Kidney epithelial cell (primary cell): ENCODE measurements at regions not wholly inside any gene's neighbourhood (a gene's known extent, or its start where the extent isn't known, plus 50 kb on each side); places are given as distances from the start of the nearest gene placed in this dataset.
A peak's percentile ranks its signal among the peaks of the same experiment; 100 is the strongest.

ENCODE experiments used
- DNase-seq: peaks from one replicate; pipeline ENCODE4 v3.0.0-alpha.2; 2010; ENCODE audit warnings: low read depth
- H3K27me3 ChIP-seq: 2 replicates; pipeline ENCODE4 v1.6.0; 2011; ENCODE audit warnings: low read length; ENCODE audit not compliant: control insufficient read depth, insufficient read depth
- H3K36me3 ChIP-seq: 2 replicates; pipeline ENCODE4 v1.5.1; 2011; ENCODE audit warnings: low read length; ENCODE audit not compliant: control insufficient read depth, insufficient read depth
- H3K4me3 ChIP-seq: 2 replicates; pipeline ENCODE4 v1.5.1; 2011; ENCODE audit warnings: low read depth, mild to moderate bottlenecking, control low read depth, low read length
- CTCF ChIP-seq: IDR thresholded peaks from 2 replicates; pipeline ENCODE4 v1.5.1; 2011; ENCODE audit warnings: mild to moderate bottlenecking, moderate library complexity, low read length, control low read depth, inconsistent platforms; ENCODE audit not compliant: insufficient read depth, poor library complexity, severe bottlenecking

DNA sequence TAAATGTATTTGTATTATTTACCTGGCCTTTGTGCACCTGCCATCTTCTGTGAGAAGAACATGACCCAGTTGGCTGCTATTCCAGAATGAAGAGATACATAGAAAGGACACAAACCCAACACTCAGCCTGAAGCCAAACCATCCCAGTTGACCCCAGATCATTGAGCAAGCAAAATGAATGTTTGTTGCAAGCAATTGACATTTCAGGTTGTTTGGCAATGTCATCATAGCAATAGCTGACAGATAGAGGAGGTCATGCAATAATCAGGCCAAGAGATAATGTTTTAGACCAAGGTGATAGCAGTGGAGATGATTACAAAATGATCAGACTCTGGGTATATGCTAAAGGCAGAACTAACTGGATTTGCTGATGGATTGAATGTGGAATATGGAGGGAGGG lies 71.2 kb upstream of the TMEM164 start:
- DNase-seq, result no peak
- H3K27me3 ChIP-seq, result no peaks in the 10 kb centered on the region
- H3K36me3 ChIP-seq, result no peaks in the 10 kb centered on the region
- H3K4me3 ChIP-seq, result no peak overlapping the region
- no peak for TF ChIP-seq CTCF

DNA sequence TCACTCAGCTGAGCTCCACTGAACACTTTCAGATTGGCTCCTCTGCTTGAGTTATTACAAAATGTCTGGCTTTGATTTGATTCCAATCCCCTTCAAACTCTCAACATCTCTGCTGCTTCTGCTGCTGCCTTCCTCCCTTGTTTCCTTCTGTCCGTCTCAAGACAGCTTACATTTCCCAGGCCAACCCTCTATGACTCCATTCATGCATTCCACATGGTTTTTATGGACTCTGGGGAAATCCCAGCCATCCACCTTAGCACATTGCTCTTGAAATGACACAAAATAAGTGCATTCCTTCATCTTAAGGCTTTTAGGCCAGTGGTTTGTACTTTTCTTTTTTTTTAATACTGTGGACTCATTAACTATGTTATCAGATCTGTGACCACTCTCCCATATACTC lies 68.5 kb upstream of the TMEM164 start:
- no peaks in the 10 kb centered on the region for H3K36me3 ChIP-seq
- H3K27me3 ChIP-seq, result no peaks in the 10 kb centered on the region
- DNase-seq, result peak; percentile 21
- H3K4me3 ChIP-seq, result no peak overlapping the region
- TF ChIP-seq CTCF, result no peak

DNA sequence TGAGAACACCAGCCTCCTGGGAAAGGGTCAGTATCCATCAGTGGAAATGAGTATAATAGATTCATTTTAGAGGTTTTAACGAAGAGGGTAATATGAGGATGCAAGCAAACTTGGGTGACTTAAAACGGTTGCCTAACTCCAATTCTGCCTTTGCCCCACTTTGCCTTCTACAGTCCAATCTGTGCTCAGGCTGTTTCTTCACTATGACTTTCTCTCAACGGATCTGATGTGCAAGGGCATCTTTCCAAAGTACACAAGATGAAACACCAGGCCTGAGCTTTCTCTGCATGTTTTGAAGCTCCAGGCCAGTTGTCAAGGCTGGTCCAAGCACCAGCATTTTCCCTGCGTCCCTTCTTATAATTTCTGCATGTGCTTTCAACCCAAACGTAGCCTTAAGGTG lies 68.0 kb upstream of the TMEM164 start:
- H3K27me3 ChIP-seq, result no peaks in the 10 kb centered on the region
- TF ChIP-seq CTCF, result no peak
- H3K36me3 ChIP-seq, result no peaks in the 10 kb centered on the region
- H3K4me3 ChIP-seq, result no peak overlapping the region
- DNase-seq, result no peak

DNA sequence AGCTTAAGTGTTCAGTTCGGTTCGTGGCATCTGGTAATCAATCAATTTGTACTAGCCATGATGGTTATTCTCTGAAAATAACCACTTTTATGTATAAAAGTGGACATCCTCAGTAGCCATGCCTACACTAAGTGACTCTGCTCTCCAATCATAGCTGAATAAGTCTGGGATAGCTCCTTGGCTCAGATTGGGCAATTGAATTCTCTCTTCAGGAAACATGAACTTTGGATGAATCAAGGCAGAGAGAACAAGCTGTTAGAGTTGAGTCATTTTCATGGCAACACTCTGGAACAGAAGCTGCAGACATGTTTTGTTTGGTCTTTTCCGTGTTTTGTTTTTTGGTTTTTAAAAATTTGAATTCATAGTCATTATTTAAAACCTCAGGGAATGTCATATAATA lies 66.8 kb upstream of the TMEM164 start:
- Histone ChIP-seq H3K36me3 (no peaks in the 10 kb centered on the region), H3K4me3 (no peak overlapping the region), H3K27me3 (no peaks in the 10 kb centered on the region)
- DNase-seq, result no peak
- no peak for TF ChIP-seq CTCF

DNA sequence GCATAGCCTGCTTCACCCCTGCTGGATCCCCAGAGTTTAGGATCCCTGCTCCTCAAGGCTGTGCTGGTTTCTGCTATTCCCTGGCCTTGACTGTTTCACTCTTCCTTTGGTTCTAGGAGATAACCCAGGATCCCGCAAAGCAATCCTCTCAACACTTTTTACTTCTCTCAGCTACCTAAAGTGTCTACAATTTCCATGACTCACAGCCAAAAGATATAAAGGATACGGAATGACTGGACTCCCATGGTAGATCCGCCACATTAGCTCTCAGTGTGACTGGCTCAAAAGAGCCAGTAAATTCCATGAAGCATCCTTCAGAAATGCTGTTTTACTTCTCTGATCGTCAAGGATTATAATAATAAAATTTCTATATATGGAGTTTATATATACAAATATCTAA lies 66.3 kb upstream of the TMEM164 start:
- no peak for TF ChIP-seq CTCF
- Histone ChIP-seq H3K36me3 (no peaks in the 10 kb centered on the region), H3K27me3 (no peaks in the 10 kb centered on the region), H3K4me3 (no peak overlapping the region)
- no peak for DNase-seq

GRCh38 chrX:109939498-109939897 lies 63.4 kb upstream of the TMEM164 start:
- Histone ChIP-seq H3K36me3 (no peaks in the 10 kb centered on the region), H3K4me3 (no peak overlapping the region), H3K27me3 (no peaks in the 10 kb centered on the region)
- TF ChIP-seq CTCF, result no peak
- DNase-seq, result no peak
